ENCODE measurements at regions not wholly inside any gene's neighbourhood (a gene's known extent, or its start where the extent isn't known, plus 50 kb on each side); places are given as distances from the start of the nearest gene placed in this dataset.

DNA sequence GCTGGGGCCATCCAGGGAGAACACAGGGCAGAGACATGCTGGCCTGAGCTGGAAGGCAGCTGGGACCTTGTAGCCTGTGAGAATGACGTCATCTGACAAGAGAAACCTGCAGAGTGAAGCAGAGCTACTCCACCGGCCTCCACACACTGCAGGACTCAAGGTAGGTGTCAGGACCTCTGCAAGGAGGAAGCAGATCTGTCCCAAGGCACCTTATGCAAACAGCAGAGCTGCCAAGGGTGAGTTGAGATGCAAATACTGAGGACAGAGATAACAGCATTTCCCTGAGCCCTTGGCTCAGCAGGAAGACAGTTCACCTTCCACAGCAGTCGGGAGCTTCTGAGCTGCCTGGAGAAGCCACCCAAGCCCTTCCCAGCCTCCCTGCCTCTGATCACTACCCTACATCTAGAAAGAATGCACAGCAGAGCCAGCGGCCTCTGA lies 51.9 kb upstream of the IGSF9B start:
- DNase-seq (ENCODE audit: low spot score), result no peak

- no peak for DNase-seq (ENCODE audit: low spot score)
These were observed 55.4 kb upstream of the JAM3 start for GRCh38 chr11:134013518-134013917.

- peak; percentile 40 for DNase-seq (ENCODE audit: low spot score)
These were observed 54.4 kb upstream of the JAM3 start for GRCh38 chr11:134014511-134014910.

DNA sequence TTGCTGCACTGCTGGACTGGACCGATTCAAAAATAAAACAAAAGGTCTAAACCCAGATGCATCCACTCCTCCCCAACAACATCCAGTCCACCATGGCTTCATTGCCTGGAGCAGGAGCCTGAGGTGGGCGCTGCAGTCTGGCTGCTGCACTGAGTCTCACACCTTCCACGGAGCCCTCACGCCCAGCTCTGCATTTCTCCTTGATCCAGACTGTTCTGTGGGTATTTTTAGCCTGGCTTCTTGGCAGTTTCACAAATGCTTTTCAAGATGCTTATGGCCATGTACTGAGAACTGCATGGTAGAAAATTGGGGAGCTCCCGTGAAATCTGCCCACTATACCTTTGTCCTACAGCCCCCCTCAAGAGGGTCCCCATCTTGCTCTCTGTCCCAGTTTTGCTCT lies 53.3 kb upstream of the JAM3 start:
- DNase-seq (ENCODE audit: low spot score), result no peak

DNA sequence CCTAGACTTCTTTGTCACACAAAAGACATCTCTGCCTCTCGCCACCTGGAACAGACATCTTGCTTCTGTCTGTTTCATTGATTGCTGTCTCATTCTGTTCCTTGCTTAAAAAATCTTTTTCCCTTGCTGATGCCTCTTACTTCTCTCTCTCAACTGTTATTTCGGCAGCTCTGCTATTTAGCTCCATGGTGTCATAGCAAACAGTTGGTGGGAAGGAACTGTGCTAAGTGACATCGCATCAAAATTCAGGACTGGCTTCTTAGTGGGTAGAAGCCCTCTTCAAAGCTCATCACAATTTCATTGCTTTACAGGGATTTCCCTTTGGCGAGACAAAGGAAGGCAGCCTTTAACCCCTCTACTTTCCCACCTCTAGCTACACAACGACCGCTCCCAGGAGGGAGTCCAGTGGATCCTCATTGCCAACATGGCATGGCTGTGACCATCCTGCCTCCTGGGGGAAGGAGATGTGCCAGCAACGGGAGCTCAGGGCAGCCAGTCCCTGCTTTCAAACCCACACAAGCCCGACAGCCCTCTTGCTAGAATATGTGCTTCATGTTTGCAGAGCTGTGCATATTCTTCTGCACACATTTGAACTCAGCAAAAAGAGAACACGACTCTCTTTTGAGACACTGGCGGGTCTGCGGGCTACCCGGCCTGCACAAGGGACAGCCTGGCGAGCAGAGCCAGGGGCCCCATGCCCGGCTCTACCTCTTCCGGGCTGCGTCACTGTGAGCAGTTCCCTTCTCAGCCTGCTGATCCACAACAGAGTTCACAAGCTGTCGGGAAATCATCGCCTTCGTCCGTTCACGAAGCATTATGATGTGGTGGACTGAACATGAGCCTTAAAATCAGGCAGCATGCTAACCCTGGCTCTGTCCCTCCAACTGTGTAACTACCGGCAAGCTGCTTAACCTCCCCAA lies 51.1 kb upstream of the JAM3 start:
- DNase-seq (ENCODE audit: low spot score), result no peak
